Left lung (tissue), 4 donors: ENCODE measurements at regions not wholly inside any gene's neighbourhood (a gene's known extent, or its start where the extent isn't known, plus 50 kb on each side); places are given as distances from the start of the nearest gene placed in this dataset.

Experiments
- ATAC-seq: fragments of 200-7000 bp; cut with Tn5 transposase; one replicate; pipeline ENCODE4 v1.9.1; 2020; ENCODE audit warnings: moderate library complexity
- DNase-seq, 4 donors: peaks; one replicate each; pipeline ENCODE4 v3.0.0-alpha.2; 2013 to 2020
- H3K27ac ChIP-seq, 2 donors: fragments of 200-600 bp; sonication (generic) in 1 of 2; one replicate each; pipeline versions ENCODE4 v1.5.0 to v1.8.0; 2020 to 2021
- H3K27me3 ChIP-seq, 2 donors: fragments of 200-600 bp; sonication (generic) in 1 of 2; one replicate each; pipeline versions ENCODE4 v1.5.0 to v1.8.0; 2020 to 2021
- H3K36me3 ChIP-seq, 2 donors: fragments of 200-600 bp; sonication (generic) in 1 of 2; one replicate each; pipeline versions ENCODE4 v1.5.0 to v1.8.0; 2020 to 2021
- H3K4me1 ChIP-seq, 2 donors: fragments of 200-600 bp; one replicate each; pipeline ENCODE4 v1.8.0; 2021
- H3K4me3 ChIP-seq, 2 donors: fragments of 200-600 bp; sonication (generic) in 1 of 2; one replicate each; pipeline versions ENCODE4 v1.5.0 to v1.8.0; 2020 to 2021; ENCODE audit warnings: mild to moderate bottlenecking in 1 of 2
- H3K9me3 ChIP-seq, 2 donors: fragments of 200-600 bp; sonication (generic) in 1 of 2; one replicate each; pipeline versions ENCODE4 v1.5.0 to v1.8.0; 2020 to 2021
- intact Hi-C, 2 donors: fragments of 100-400 bp; cut with DNase I; formaldehyde crosslinking; loops; one replicate each; pipeline versions ENCODE4 v1.11.2 to v1.14.2; 2022
- TF ChIP-seq, protein P1 (sequence below), 2 donors: fragments of 200-600 bp; sonication (generic) in 1 of 2; IDR thresholded peaks; one replicate each; pipeline versions ENCODE4 v1.5.0 to v1.8.0; 2021; ENCODE audit warnings: antibody characterized with exemption in 2 of 2
- donor health status: DM: no; HTN: yes; CAD: no.
- donor health status: DM: no; HTN: no; CAD: no.

DNA sequence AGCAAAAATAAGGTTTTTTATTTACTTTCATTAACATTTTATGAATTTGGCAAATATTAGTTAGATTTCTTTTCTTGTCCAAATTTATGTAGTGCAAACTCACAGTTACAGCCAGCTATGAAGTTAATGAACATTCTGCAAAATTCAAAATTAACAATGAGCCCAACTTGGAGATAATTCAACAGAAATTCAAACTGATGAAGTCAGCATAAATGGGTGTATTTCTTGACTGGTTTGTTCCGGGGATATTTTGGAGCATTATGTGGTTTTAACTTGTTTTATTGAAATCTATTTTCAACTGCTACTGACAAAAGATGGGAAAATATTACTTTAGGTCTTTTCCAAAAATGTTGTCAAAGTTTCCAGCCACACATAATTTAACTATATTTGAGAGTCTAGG is 807.9 kb downstream of the CDH8 start:
- TF ChIP-seq, protein P1, sequence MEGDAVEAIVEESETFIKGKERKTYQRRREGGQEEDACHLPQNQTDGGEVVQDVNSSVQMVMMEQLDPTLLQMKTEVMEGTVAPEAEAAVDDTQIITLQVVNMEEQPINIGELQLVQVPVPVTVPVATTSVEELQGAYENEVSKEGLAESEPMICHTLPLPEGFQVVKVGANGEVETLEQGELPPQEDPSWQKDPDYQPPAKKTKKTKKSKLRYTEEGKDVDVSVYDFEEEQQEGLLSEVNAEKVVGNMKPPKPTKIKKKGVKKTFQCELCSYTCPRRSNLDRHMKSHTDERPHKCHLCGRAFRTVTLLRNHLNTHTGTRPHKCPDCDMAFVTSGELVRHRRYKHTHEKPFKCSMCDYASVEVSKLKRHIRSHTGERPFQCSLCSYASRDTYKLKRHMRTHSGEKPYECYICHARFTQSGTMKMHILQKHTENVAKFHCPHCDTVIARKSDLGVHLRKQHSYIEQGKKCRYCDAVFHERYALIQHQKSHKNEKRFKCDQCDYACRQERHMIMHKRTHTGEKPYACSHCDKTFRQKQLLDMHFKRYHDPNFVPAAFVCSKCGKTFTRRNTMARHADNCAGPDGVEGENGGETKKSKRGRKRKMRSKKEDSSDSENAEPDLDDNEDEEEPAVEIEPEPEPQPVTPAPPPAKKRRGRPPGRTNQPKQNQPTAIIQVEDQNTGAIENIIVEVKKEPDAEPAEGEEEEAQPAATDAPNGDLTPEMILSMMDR (IDR thresholded peaks at IDR 0.05): no peak
- DNase-seq (no peak), ATAC-seq (no peak)
- Histone ChIP-seq H3K4me1 (no peaks in the 10 kb centered on the region), H3K9me3 (no peaks in the 10 kb centered on the region), H3K27me3 (no peaks in the 10 kb centered on the region), H3K27ac (no peak overlapping the region), H3K36me3 (no peaks in the 10 kb centered on the region), H3K4me3 (no peak overlapping the region)
- intact Hi-C loops: no loop called here

GRCh38 chr16:61215605-61216004 is 820.6 kb downstream of the CDH8 start:
- ATAC-seq (no peak), DNase-seq (no peak)
- TF ChIP-seq, protein P1 (IDR thresholded peaks at IDR 0.05): no peak
- Histone ChIP-seq H3K9me3 (no peaks in the 10 kb centered on the region), H3K27me3 (no peaks in the 10 kb centered on the region), H3K27ac (no peak overlapping the region), H3K4me1 (no peaks in the 10 kb centered on the region), H3K4me3 (no peak overlapping the region), H3K36me3 (no peaks in the 10 kb centered on the region)
- intact Hi-C loops: no loop called here

DNA sequence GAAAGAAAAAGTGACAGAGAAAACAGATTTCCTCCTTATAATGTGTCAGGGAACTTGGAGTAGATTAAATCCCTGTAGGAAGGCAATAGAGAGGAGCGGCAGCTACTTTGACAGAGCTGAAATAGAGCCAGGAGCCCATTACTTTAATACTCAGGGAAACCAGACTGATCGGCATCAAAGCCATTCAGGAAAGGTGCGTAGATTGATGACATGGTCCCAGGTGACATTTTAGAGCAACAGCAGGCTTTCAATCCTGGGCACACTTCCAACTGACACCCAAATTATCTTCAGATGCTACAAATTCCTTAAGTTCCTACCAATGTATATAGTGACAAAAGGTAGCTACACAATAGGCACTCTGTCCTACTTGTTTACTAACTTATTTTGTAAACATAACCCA is 821.5 kb downstream of the CDH8 start:
- TF ChIP-seq, protein P1 (IDR thresholded peaks at IDR 0.05): no peak

GRCh38 chr16:61210076-61210475 is 826.2 kb downstream of the CDH8 start:
- intact Hi-C loops: no loop called here
- Histone ChIP-seq H3K9me3 (no peaks in the 10 kb centered on the region), H3K27me3 (no peaks in the 10 kb centered on the region), H3K4me3 (no peak overlapping the region), H3K36me3 (no peaks in the 10 kb centered on the region), H3K27ac (no peak overlapping the region), H3K4me1 (no peaks in the 10 kb centered on the region)
- ATAC-seq (no peak), DNase-seq (no peak)
- TF ChIP-seq, protein P1 (IDR thresholded peaks at IDR 0.05): no peak

More for the DNA sequence above, 821.5 kb downstream of the CDH8 start:
- Histone ChIP-seq H3K27ac (no peak overlapping the region), H3K9me3 (no peaks in the 10 kb centered on the region), H3K27me3 (no peaks in the 10 kb centered on the region), H3K36me3 (no peaks in the 10 kb centered on the region), H3K4me1 (no peaks in the 10 kb centered on the region), H3K4me3 (no peak overlapping the region)
- ATAC-seq: no peak
- intact Hi-C loops: no loop called here
- no peak for DNase-seq

DNA sequence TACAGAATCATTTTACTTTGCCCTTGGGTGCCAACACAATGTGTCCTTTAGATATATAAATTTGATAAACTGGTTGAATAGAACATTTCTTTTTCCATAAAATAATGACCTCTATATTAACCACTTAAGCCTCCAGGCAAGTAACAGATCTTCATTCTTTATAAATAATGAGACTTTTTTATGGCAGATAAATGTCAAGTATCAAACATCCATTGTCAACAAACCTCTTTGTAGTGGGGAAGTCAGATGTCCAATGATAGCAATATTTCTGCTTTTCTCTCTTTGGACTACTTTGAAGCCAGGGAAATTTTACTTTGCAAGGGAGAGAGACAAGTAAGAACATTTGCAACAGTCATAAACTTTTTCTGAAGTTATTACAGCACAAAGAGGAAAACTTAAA is 841.2 kb downstream of the CDH8 start:
- no peaks in the 10 kb centered on the region for H3K9me3 ChIP-seq
- TF ChIP-seq, protein P1 (IDR thresholded peaks at IDR 0.05): no peak
- DNase-seq: no peak
- ATAC-seq: no peak
- H3K4me3 ChIP-seq: no peak overlapping the region
- H3K4me1 ChIP-seq: no peaks in the 10 kb centered on the region
- H3K27ac ChIP-seq: no peak overlapping the region
- H3K27me3 ChIP-seq: no peaks in the 10 kb centered on the region
- intact Hi-C loops: no loop called here
- no peaks in the 10 kb centered on the region for H3K36me3 ChIP-seq
